ENCODE measurements at regions not wholly inside any gene's neighbourhood (a gene's known extent, or its start where the extent isn't known, plus 50 kb on each side); places are given as distances from the start of the nearest gene placed in this dataset.

GRCh38 chr18:73962256-73962655 lies 185.4 kb downstream of the FBXO15 start:
- no peak for DNase-seq (ENCODE audit: low spot score)

DNA sequence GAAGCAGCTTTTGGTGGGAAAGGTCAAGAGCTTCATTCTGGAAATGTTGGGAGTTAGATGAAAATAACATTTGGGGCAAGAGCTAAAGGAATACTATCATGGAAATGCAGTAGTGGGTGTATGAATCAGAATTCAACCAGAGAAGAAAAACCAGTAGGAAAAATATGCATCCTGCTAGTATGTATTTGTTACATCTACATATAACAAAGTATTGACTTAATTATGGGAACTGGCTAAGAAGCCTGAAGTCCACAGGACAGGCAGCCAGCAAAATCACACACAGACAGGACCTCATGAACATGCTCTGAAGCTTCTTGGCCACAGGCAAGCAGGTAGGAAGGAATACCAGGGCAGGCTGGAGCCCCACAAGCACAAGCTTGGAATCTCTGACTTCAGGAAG lies 185.8 kb downstream of the FBXO15 start:
- no peak for DNase-seq (ENCODE audit: low spot score)

- DNase-seq (ENCODE audit: low spot score) = no peak
These were observed 188.3 kb downstream of the FBXO15 start for GRCh38 chr18:73959352-73959751.

- DNase-seq (ENCODE audit: low spot score) = no peak
These were observed 193.4 kb downstream of the FBXO15 start for GRCh38 chr18:73954268-73954667.

DNA sequence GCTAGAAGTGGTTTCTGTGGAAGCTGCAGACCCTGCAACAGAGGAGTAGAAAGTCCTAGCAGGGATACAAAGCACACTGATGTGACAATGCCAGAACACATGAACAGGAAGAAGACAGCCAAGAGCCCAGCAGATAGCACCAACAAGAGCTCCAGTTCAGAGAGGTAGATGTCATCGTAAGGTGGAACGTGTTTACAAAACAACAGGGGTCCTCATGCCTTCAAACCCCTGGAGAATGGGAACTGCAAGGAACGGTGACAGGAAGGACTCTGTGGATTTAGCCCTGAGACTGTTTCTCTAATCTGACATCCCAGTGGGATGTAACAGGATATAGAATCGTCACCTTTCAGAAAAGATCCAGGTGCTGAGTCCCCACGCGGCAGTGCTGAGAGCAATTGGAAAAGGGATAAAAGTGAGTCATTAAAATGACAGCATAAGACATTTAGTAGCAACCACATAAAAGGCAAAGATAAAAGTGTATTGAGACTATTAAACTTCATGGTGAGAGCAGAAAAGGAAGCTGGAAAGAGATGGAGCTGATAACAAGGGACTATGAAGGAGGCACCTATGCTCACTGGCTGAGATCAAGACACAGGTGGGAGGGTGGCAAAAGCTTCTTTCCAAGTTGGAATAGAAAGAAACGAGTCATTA lies 195.2 kb downstream of the FBXO15 start:
- DNase-seq (ENCODE audit: low spot score) = no peak

DNA sequence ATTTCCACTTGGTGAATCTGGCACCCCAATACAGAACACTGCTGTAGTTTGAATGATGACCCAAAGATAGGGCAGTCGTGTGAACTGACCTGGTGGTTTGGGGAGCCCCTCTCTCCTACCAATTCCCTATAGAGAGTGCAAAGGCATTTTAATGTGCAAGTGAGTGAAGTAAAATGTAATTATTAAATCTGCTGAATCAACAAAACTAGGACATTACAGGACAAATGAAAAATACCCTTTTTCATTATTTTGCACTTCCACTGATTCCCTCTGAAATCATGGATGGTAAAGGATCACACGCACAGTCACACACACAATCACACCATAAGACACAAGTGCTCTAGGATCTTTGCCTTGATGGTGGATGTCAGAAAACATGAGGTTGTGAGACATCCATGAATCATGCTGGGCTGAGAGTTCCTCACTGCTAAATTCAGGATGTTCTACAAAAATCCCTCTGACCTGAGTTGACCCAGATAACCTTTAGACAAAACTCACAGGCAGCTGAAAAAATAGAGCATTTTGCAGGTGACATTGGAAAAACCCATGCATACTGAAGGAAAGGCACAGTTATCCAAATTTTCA lies 197.4 kb downstream of the FBXO15 start:
- DNase-seq (ENCODE audit: low spot score) = no peak

- DNase-seq (ENCODE audit: low spot score) = no peak
These were observed 199.1 kb downstream of the FBXO15 start for GRCh38 chr18:73948497-73948896.

GRCh38 chr18:73948084-73948483 lies 199.6 kb downstream of the FBXO15 start:
- no peak for DNase-seq (ENCODE audit: low spot score)

DNA sequence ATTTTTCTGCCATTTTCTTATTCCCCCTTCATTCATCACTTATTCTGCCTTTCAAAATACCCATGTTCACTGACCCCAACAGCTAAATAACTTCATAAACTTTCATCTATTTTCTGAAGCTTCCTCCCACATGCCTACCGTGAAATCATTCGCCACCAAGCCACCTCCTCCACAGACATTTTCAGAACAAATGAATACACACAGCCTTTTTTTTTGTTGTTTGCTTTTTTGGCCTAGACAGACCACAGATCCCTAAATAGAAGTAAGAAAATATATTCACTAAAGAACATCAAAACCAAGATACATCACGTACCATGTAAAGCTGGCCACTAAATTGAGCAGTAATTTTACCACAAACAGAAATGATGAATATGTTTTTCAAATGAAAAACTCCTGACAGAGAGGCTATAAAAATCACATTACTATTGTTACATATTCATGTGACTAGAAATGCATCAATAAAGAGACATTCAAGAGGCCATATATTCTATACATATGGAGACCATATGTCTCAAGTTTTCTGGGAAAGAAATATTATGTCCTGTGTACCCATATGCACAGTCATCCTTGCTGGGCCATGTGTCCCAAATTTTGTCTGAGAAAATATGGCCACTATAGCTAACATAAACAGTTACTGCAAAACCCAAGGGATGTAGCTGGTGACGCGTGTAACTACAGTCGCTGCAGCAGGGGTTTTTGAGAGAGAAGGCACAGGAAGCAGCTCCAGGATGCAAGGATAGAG lies 200.3 kb downstream of the FBXO15 start:
- DNase-seq (ENCODE audit: low spot score) = no peak

GRCh38 chr18:73945130-73945792 lies 202.4 kb downstream of the FBXO15 start:
- DNase-seq (ENCODE audit: low spot score) = no peak

DNA sequence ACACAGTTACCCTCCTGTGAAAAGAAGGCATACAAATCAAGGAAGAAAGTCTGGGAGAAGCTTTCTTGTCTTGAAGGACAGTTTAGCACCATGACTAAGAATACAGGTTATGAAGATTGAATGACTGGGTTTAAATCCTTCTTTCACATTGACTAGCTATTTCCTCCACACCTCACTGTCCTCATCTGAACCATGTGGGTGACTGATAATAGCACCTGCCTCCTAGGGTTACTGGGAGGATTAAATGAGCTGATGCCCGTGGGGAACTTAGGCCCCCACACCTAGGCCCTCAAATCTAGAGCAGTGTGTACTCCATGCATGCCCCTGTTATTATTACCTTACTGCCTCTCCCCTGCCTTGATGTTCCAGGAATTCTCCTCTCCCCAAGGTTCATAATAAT lies 202.9 kb downstream of the FBXO15 start:
- no peak for DNase-seq (ENCODE audit: low spot score)

DNA sequence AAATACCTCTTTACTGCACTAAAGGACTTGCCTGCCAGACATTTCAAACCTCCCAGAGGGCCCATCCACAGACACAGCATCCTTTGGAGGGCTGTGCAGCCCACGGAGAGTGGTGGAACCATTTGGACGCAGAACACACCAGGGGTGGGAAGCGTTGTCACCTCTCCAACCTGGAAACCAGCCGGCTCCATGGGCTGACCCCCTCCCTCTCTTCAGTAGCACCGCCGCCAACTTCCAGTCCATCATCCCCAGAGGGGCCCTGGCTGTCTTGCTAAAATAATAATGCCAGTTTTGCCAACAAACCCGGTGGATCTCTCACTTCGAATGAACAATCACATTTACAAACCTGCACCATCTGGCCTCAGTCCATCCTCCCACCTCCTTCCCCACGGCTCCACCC lies 203.9 kb downstream of the FBXO15 start:
- DNase-seq (ENCODE audit: low spot score) = no peak

- no peak for DNase-seq (ENCODE audit: low spot score)
These were observed 204.7 kb downstream of the FBXO15 start for GRCh38 chr18:73942956-73943355.

DNA sequence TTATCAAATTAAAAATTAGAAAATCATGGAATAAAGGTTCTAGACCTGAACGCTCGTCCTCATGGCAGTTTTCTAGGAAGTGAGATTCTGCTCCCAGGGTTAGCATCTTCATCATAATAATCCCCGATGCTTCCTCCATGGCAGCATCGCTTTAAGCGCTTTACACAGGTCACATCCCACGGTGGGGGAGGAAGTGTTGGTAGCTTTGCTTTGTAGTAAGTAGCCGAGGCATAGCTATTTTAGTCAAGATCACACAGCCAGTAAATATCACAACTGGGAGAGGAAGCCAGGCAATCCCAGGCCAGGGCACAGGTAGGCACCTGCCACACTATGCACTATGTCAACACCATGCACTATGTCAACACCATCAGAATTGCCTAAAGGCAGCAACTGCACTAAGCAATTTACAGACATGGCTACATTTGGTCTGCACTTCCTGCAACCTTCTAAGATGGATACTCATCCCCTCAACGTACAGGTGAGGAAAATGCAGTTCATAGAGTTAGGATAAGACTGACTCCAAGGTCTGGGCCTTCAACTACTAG lies 205.5 kb downstream of the FBXO15 start:
- no peak for DNase-seq (ENCODE audit: low spot score)

DNA sequence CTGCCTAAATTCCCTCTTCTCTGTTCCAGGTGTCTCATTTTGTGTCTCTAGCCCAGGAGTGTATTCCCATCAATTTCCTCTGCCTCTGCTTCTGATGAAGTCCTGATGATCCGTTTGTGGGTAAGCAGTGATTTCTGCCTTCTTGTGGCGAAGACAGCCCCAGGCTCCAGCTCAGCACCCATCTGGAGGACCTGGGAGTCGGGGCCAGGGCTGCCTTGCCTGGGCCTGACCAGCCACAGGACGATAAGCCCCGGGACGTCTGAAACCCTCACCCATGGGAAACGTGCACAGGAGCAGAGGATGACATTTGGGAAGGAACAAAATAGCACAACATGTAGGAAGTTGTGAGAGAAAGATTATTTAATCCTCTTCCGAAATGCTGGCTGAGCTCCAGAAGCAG lies 206.9 kb downstream of the FBXO15 start:
- DNase-seq (ENCODE audit: low spot score) = no peak

- DNase-seq (ENCODE audit: low spot score) = no peak
These were observed 208.2 kb downstream of the FBXO15 start for GRCh38 chr18:73939391-73939790.

GRCh38 chr18:73933685-73934084 lies 213.9 kb downstream of the FBXO15 start:
- DNase-seq (ENCODE audit: low spot score) = no peak

GRCh38 chr18:73932976-73933375 lies 214.7 kb downstream of the FBXO15 start:
- DNase-seq (ENCODE audit: low spot score) = no peak

DNA sequence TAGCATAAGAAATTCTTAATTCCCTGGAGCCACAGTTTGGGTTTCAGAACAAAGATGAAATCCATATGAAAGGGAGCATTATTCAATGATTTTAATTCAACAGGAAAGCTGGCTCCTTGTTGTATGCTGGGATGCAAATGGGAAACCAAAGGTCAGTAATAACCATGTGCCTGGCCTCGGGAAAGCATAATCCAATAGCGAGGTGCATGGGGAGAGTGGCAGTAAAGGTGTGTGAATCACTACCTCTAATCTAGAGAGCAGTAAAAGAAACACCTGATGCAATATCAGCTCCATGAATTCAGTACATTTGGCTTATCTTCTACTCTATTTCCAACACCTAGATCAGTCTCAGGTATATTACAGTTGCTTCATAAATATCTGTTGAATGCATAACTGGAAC lies 220.1 kb downstream of the FBXO15 start:
- no peak for DNase-seq (ENCODE audit: low spot score)

DNA sequence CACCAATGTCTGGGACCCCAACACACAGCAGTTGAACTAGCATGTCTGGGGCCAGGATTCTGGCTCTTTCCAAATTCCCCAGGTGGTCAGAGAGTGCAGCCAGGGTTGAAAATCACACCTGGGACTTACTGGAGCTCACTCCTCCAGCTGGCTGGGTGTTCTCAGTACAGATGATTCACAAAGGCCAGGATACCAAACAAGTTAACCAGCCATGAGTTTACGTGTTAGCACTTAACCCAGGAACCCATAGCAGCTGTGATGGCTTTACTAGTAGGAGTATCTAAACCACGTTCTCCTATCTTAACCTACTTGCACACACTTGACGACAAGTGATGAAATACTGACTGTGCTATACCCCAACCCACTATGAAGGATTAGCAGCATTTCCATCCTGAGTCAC lies 222.8 kb downstream of the FBXO15 start:
- DNase-seq (ENCODE audit: low spot score) = no peak

GRCh38 chr18:73924307-73924706 lies 223.3 kb downstream of the FBXO15 start:
- no peak for DNase-seq (ENCODE audit: low spot score)

DNA sequence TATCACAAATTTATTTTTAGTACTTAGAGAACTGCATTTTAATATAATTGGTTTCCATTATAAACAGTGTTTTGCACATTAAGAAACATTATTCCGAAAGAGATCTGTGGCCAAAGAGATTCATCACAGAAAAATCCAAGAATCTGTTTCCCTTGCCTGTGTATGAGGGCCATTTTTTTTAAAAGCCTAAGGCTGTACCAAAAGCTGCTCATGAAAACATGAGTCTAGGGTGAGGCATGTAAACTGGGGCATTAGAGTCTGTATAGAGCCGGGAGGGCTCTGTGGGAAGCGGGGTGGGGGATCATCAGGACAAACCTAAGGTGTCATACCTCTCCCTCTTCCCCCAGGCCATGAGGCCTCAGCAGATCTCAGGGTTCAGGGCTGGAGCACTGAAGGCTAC lies 223.8 kb downstream of the FBXO15 start:
- DNase-seq (ENCODE audit: low spot score) = no peak

DNA sequence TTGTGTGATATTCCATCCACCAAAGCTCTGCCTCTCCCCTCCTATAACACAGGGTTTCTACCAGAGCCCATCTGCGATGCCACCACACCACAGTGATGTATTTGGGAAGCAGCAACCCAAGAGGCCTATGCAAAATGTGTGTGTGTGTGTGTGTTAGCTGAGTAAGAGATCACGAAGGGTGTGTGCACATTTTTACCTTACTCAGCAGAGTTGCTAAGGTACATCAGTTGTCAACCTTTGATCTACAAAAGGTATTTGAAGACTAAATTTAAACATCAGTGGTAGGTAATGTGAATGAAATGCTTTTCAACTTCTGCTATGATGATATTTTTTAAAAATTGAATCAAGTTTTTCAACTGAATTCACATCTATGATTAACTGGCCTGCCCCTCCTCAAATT lies 227.6 kb downstream of the FBXO15 start:
- no peak for DNase-seq (ENCODE audit: low spot score)
